Mucosa of descending colon (tissue), 3 donors: ENCODE measurements at regions not wholly inside any gene's neighbourhood (a gene's known extent, or its start where the extent isn't known, plus 50 kb on each side); places are given as distances from the start of the nearest gene placed in this dataset.
A peak's percentile ranks its signal among the peaks of the same experiment; 100 is the strongest.

Experiments
- ATAC-seq: fragments of 200-7000 bp; cut with Tn5 transposase; one replicate; pipeline ENCODE4 v1.9.1; 2020; ENCODE audit warnings: mild to moderate bottlenecking, moderate library complexity
- DNase-seq, 3 donors: peaks; one replicate each; pipeline ENCODE4 v3.0.0-alpha.2; 2020
- H3K36me3 ChIP-seq: fragments of 200-600 bp; one replicate; pipeline ENCODE4 v1.8.0; 2021; ENCODE audit warnings: low read depth, mild to moderate bottlenecking
- H3K4me1 ChIP-seq: fragments of 200-600 bp; one replicate; pipeline ENCODE4 v1.8.0; 2021; ENCODE audit warnings: low read depth, mild to moderate bottlenecking
- H3K4me3 ChIP-seq: fragments of 200-600 bp; one replicate; pipeline ENCODE4 v1.8.0; 2021; ENCODE audit warnings: mild to moderate bottlenecking
- H3K9me3 ChIP-seq: fragments of 200-600 bp; one replicate; pipeline ENCODE4 v1.8.0; 2021; ENCODE audit warnings: mild to moderate bottlenecking
- CTCF ChIP-seq: fragments of 200-600 bp; IDR thresholded peaks from one replicate; pipeline ENCODE4 v1.8.0; 2022; ENCODE audit warnings: antibody characterized with exemption, mild to moderate bottlenecking
- intact Hi-C, 2 donors: fragments of 100-400 bp; cut with DNase I in 1 of 2; cut with micrococcal nuclease in 1 of 2; formaldehyde crosslinking; loops; one replicate each; pipeline versions ENCODE4 v1.11.0 to v1.11.1; 2022; cut with DNase I, micrococcal nuclease
- donor health status: DM: no; HTN: no; CAD: no; lungs with moderate emphysema.
- donor health status: DM: no; HTN: no; CAD: no.
- donor health status: DM: no; HTN: yes; CAD: no.

- H3K36me3 ChIP-seq = no peaks in the 10 kb centered on the region
- H3K9me3 ChIP-seq = no peaks in the 10 kb centered on the region
- no peaks in the 10 kb centered on the region for H3K4me1 ChIP-seq
- TF ChIP-seq CTCF = no peak
- peak; percentile 91 for ATAC-seq
- no peak overlapping the region for H3K4me3 ChIP-seq
- intact Hi-C loops = no loop called here
- no peak for DNase-seq
Measured at GRCh38 chr2:64291181-64291580, 147.0 kb upstream of the PELI1 start.

GRCh38 chr2:64295326-64296139 is 151.3 kb upstream of the PELI1 start:
- TF ChIP-seq CTCF = no peak

GRCh38 chr2:64296140-64296480 is 151.9 kb upstream of the PELI1 start:
- Histone ChIP-seq H3K4me1 (no peaks in the 10 kb centered on the region), H3K36me3 (no peaks in the 10 kb centered on the region), H3K4me3 (no peak overlapping the region), H3K9me3 (no peaks in the 10 kb centered on the region)
- ATAC-seq = no peak
- TF ChIP-seq CTCF = no peak
- no peak for DNase-seq
- intact Hi-C loops = no loop called here

More at GRCh38 chr2:64295326-64296139, 151.3 kb upstream of the PELI1 start:
- no peak overlapping the region for H3K4me3 ChIP-seq
- H3K9me3 ChIP-seq = no peaks in the 10 kb centered on the region
- intact Hi-C loops = no loop called here
- ATAC-seq = no peak
- H3K4me1 ChIP-seq = no peaks in the 10 kb centered on the region
- no peak for DNase-seq
- H3K36me3 ChIP-seq = no peaks in the 10 kb centered on the region

GRCh38 chr2:64296695-64297346 is 152.6 kb upstream of the PELI1 start:
- ATAC-seq (no peak), DNase-seq (no peak)
- H3K9me3 ChIP-seq = no peaks in the 10 kb centered on the region
- no peaks in the 10 kb centered on the region for H3K4me1 ChIP-seq
- no peaks in the 10 kb centered on the region for H3K36me3 ChIP-seq
- TF ChIP-seq CTCF = no peak
- no peak overlapping the region for H3K4me3 ChIP-seq
- intact Hi-C loops = no loop called here

GRCh38 chr2:64298161-64298560 is 153.9 kb upstream of the PELI1 start:
- no peak for TF ChIP-seq CTCF
- no peak overlapping the region for H3K4me3 ChIP-seq
- intact Hi-C loops = no loop called here
- no peaks in the 10 kb centered on the region for H3K36me3 ChIP-seq
- DNase-seq = no peak
- no peak for ATAC-seq
- no peaks in the 10 kb centered on the region for H3K4me1 ChIP-seq
- H3K9me3 ChIP-seq = no peaks in the 10 kb centered on the region
